NCI-H1092 treated with DMSO at 0.1 percent for 48 hours (cell line): ENCODE measurements at regions not wholly inside any gene's neighbourhood (a gene's known extent, or its start where the extent isn't known, plus 50 kb on each side); places are given as distances from the start of the nearest gene placed in this dataset.
"Not testable (repeated sequence)": the region's sequence is repeated elsewhere in the genome, so short reads cannot be mapped to it uniquely, and the experiment has no call there.

Source experiments
- DNase-seq: peaks from one replicate; lab custom pipeline; 2025; lab: John Stamatoyannopoulos, UW

- no peak for DNase-seq
Measured at GRCh38 chr6:88456221-88456859, 290.2 kb upstream of the CNR1 start.

- DNase-seq = peak; percentile 60
Measured at GRCh38 chr6:88455317-88455716, 289.2 kb upstream of the CNR1 start.

- DNase-seq = peak; percentile 35
Measured at GRCh38 chr6:88454658-88455057, 288.5 kb upstream of the CNR1 start.

GRCh38 chr6:88449770-88450169 is 283.6 kb upstream of the CNR1 start:
- DNase-seq = no peak

GRCh38 chr6:88445188-88445965 is 279.2 kb upstream of the CNR1 start:
- DNase-seq = no peak

GRCh38 chr6:88443554-88443953 is 277.4 kb upstream of the CNR1 start:
- no peak for DNase-seq

- no peak for DNase-seq
Measured at GRCh38 chr6:88442737-88443136, 276.6 kb upstream of the CNR1 start.

- DNase-seq = no peak
Measured at GRCh38 chr6:88441346-88441745, 275.2 kb upstream of the CNR1 start.

- DNase-seq = no peak
Measured at GRCh38 chr6:88428068-88428467, 261.9 kb upstream of the CNR1 start.

GRCh38 chr6:88426005-88426404 is 259.9 kb upstream of the CNR1 start:
- no peak for DNase-seq

- no peak for DNase-seq
Measured at GRCh38 chr6:88422831-88423230, 256.7 kb upstream of the CNR1 start.

- not testable (repeated sequence) for DNase-seq
Measured at GRCh38 chr6:88420967-88421488, 254.9 kb upstream of the CNR1 start.

- not testable (repeated sequence) for DNase-seq
Measured at GRCh38 chr6:88418921-88419810, 253.0 kb upstream of the CNR1 start.

GRCh38 chr6:88417361-88417760 is 251.2 kb upstream of the CNR1 start:
- DNase-seq = not testable (repeated sequence)

GRCh38 chr6:88413459-88413858 is 247.3 kb upstream of the CNR1 start:
- no peak for DNase-seq

- not testable (repeated sequence) for DNase-seq
Measured at GRCh38 chr6:88408355-88408754, 242.2 kb upstream of the CNR1 start.

GRCh38 chr6:88406674-88407073 is 240.5 kb upstream of the CNR1 start:
- not testable (repeated sequence) for DNase-seq

GRCh38 chr6:88403486-88403885 is 237.3 kb upstream of the CNR1 start:
- no peak for DNase-seq

- no peak for DNase-seq
Measured at GRCh38 chr6:88402909-88403308, 236.8 kb upstream of the CNR1 start.

- DNase-seq = not testable (repeated sequence)
Measured at GRCh38 chr6:88390998-88391397, 224.9 kb upstream of the CNR1 start.

GRCh38 chr6:88388589-88388988 is 222.4 kb upstream of the CNR1 start:
- no peak for DNase-seq

- no peak for DNase-seq
Measured at GRCh38 chr6:88386167-88386566, 220.0 kb upstream of the CNR1 start.
